Activated CD4-positive, alpha-beta T cell treated with anti-CD3 and anti-CD28 coated beads, Interleukin-2, amount 10 ng/mL, durations not matched to agents 7 days and 5 days (primary cell): ENCODE measurements at regions not wholly inside any gene's neighbourhood (a gene's known extent, or its start where the extent isn't known, plus 50 kb on each side); places are given as distances from the start of the nearest gene placed in this dataset.
"Not testable (repeated sequence)": the region's sequence is repeated elsewhere in the genome, so short reads cannot be mapped to it uniquely, and the experiment has no call there.

ENCODE experiments used
- CTCF ChIA-PET: fragments of 350-600 bp; sonication (Branson Sonifier 250); formaldehyde crosslinking; loops from one replicate; lab custom pipeline; 2021; ENCODE audit warnings: antibody characterized with exemption; lab: Charles Lee
- POLR2A ChIA-PET: fragments of 350-600 bp; sonication (Branson Sonifier 250); formaldehyde crosslinking; loops from one replicate; lab custom pipeline; 2021; ENCODE audit warnings: antibody characterized with exemption; lab: Charles Lee
- DNase-seq: peaks from one replicate; pipeline ENCODE4 v3.0.0-alpha.2; 2020
- H3K27ac Mint-ChIP-seq: one replicate; pipeline ENCODE4 v1.8.0; 2021; ENCODE audit warnings: mild to moderate bottlenecking, moderate library complexity, mixed read lengths
- H3K27me3 Mint-ChIP-seq: one replicate; pipeline ENCODE4 v1.8.0; 2021; ENCODE audit warnings: mixed read lengths
- H3K36me3 Mint-ChIP-seq: one replicate; pipeline ENCODE4 v1.8.0; 2021; ENCODE audit warnings: low read depth, mixed read lengths
- H3K4me1 Mint-ChIP-seq: one replicate; pipeline ENCODE4 v1.8.0; 2021; ENCODE audit warnings: mixed read lengths
- H3K4me3 Mint-ChIP-seq: one replicate; pipeline ENCODE4 v1.8.0; 2021; ENCODE audit warnings: mild to moderate bottlenecking, moderate library complexity, mixed read lengths
- H3K9me3 Mint-ChIP-seq: one replicate; pipeline ENCODE4 v1.8.0; 2021; ENCODE audit warnings: mixed read lengths

DNA sequence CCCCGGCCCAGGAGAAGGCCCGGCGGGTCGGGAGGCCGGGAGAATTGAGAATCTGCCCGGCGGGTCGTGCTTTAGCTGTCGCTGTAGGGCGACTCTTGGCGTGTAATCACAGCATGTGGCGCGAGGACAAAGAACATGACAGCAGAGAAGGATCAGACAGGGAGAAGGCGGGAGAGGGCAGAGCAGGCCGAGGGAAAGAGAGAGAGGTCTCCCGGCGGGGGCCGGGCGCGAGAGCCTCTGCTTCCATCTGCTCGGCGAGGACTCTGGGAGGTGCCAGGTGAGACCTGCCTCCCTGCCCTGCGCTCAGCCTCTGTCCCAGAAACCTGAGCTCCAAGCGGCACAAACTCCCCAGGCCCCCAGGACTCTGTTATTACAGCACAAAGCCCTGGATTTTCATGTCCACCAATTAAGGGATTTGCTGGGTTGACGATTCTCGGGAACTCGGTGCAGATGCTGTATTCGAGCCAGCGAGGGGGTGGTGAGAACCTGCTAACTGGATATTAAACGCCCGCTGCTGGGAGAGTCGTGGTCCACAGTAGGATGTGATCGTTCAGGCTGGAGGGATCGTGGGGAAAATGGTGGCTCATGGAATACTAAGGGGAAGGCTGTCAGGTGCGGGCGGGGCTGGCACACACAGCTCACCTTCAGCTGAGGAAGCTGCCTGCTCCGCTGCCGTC lies 172.0 kb upstream of the CIBAR2 start:
- CTCF ChIA-PET, result no interaction called here
- H3K27me3 Mint-ChIP-seq, result no peaks in the 10 kb centered on the region
- H3K27ac Mint-ChIP-seq, result no peak overlapping the region
- POLR2A ChIA-PET, result no interaction called here
- no peak for DNase-seq
- no peaks in the 10 kb centered on the region for H3K36me3 Mint-ChIP-seq
- H3K4me3 Mint-ChIP-seq, result no peak overlapping the region
- no peaks in the 10 kb centered on the region for H3K4me1 Mint-ChIP-seq
- no peaks in the 10 kb centered on the region for H3K9me3 Mint-ChIP-seq

DNA sequence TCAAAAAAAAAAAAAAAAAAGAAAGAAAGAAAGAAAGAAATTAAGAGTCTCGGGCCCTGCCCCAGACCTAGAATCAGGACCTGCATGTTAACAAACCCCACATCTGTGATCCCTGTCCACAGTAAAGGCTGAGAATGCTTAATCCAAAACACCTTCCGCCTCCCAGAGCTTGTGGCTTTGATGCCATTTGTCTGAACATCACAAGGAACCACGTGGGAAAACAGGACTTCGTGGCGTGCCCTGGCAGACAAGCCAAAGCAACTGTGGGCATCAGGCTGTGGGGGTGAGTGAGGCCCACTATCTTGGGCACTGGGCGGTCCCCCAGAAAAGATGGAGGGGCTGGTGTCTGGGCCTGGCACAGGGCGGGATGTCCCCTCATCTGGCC lies 173.4 kb upstream of the CIBAR2 start:
- Mint-ChIP-seq H3K27ac (no peak overlapping the region), H3K9me3 (no peaks in the 10 kb centered on the region), H3K4me1 (no peaks in the 10 kb centered on the region), H3K27me3 (no peaks in the 10 kb centered on the region), H3K36me3 (no peaks in the 10 kb centered on the region), H3K4me3 (no peak overlapping the region)
- ChIA-PET POLR2A (no interaction called here), CTCF (no interaction called here)
- DNase-seq, result no peak

- Mint-ChIP-seq H3K4me1 (no peaks in the 10 kb centered on the region), H3K27ac (no peak overlapping the region), H3K9me3 (no peaks in the 10 kb centered on the region), H3K27me3 (no peaks in the 10 kb centered on the region), H3K4me3 (no peak overlapping the region), H3K36me3 (no peaks in the 10 kb centered on the region)
- ChIA-PET CTCF (interaction anchor here (0.6 kb wide), 1 partner anchor 335 kb away, joined by 3 read pairs; no protein-coding TSS in a partner anchor), POLR2A (no interaction called here)
- DNase-seq, result no peak
These were observed 174.0 kb upstream of the CIBAR2 start for GRCh38 chr16:85286066-85286831.

GRCh38 chr16:85286951-85287814 lies 174.9 kb upstream of the CIBAR2 start:
- H3K4me3 Mint-ChIP-seq, result no peak overlapping the region
- CTCF ChIA-PET, result interaction anchor here (0.6 kb wide), 1 partner anchor 335 kb away, joined by 3 read pairs; no protein-coding TSS in a partner anchor
- no peaks in the 10 kb centered on the region for H3K36me3 Mint-ChIP-seq
- no peak overlapping the region for H3K27ac Mint-ChIP-seq
- POLR2A ChIA-PET, result no interaction called here
- H3K9me3 Mint-ChIP-seq, result no peaks in the 10 kb centered on the region
- no peaks in the 10 kb centered on the region for H3K4me1 Mint-ChIP-seq
- H3K27me3 Mint-ChIP-seq, result no peaks in the 10 kb centered on the region
- no peak for DNase-seq

DNA sequence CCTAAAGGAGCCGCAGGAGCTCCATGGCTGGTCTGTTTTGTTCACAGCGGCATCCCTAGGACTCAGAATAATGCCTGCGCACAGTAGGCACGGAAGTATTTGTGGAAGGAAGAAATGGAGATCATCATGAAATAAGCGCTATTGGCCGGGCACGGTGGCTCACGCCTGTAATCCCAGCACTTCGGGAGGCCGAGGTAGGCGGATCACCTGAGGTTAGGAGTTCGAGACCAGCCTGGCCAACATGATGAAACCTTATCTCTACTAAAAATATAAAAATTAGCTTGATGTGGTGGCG lies 175.5 kb upstream of the CIBAR2 start:
- H3K36me3 Mint-ChIP-seq, H3K27ac Mint-ChIP-seq, H3K9me3 Mint-ChIP-seq, DNase-seq, H3K4me1 Mint-ChIP-seq, H3K4me3 Mint-ChIP-seq, POLR2A ChIA-PET, H3K27me3 Mint-ChIP-seq: not testable (repeated sequence)
- CTCF ChIA-PET, result interaction anchor here (1.7 kb wide), 1 partner anchor 9 kb away, joined by 4 read pairs; no protein-coding TSS in a partner anchor

- no peak overlapping the region for H3K4me3 Mint-ChIP-seq
- CTCF ChIA-PET, result interaction anchor here (1.7 kb wide), 1 partner anchor 9 kb away, joined by 4 read pairs; no protein-coding TSS in a partner anchor
- DNase-seq, result no peak
- no peaks in the 10 kb centered on the region for H3K36me3 Mint-ChIP-seq
- no peak overlapping the region for H3K27ac Mint-ChIP-seq
- no peaks in the 10 kb centered on the region for H3K4me1 Mint-ChIP-seq
- POLR2A ChIA-PET, result no interaction called here
- H3K9me3 Mint-ChIP-seq, result no peaks in the 10 kb centered on the region
- H3K27me3 Mint-ChIP-seq, result no peaks in the 10 kb centered on the region
These were observed 176.1 kb upstream of the CIBAR2 start for GRCh38 chr16:85288341-85288868.

GRCh38 chr16:85288869-85289660 lies 176.8 kb upstream of the CIBAR2 start:
- no peak overlapping the region for H3K27ac Mint-ChIP-seq
- H3K27me3 Mint-ChIP-seq, result no peaks in the 10 kb centered on the region
- ChIA-PET POLR2A (no interaction called here), CTCF (interaction anchor here (1.7 kb wide), 1 partner anchor 8 kb away, joined by 4 read pairs; no protein-coding TSS in a partner anchor)
- H3K4me3 Mint-ChIP-seq, result no peak overlapping the region
- H3K9me3 Mint-ChIP-seq, result no peaks in the 10 kb centered on the region
- no peak for DNase-seq
- H3K36me3 Mint-ChIP-seq, result no peaks in the 10 kb centered on the region
- H3K4me1 Mint-ChIP-seq, result no peaks in the 10 kb centered on the region

- no peaks in the 10 kb centered on the region for H3K4me1 Mint-ChIP-seq
These were observed 177.7 kb upstream of the CIBAR2 start for GRCh38 chr16:85289760-85290625.

DNA sequence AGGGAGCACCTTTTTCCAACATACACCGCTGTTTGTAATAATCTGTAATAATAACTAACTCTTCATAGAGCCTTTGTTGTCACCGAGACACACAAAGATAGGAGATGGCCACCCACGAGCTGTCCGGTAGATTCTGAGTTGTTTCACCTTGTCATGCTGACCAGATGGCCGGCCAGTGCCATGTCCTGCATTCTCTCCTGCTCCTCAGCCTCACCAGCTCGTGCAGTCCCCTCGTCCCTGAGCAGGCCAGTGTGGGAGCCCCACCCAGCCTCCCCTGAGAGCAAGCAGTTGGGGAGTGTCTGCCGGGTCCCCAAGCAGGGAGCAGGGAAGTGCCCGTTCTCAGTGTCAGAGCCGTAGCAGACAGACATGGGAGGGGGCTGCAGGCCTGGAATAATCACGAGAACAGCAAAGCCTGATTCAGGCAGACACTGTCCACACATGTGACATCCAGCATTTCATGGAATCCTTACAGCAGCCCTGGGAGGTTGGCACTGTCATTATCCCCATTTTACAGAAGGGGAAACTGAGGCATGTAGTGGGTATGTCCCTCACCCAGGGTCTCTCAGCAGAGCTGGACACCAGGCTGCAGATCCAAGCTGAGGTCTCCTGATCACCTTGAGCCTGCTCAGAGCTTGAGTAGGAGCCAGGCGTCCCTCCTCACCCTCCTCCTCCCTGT lies 178.5 kb upstream of the CIBAR2 start:
- H3K9me3 Mint-ChIP-seq, result no peaks in the 10 kb centered on the region
- H3K4me1 Mint-ChIP-seq, result no peaks in the 10 kb centered on the region
- no peak overlapping the region for H3K4me3 Mint-ChIP-seq
- no peaks in the 10 kb centered on the region for H3K36me3 Mint-ChIP-seq
- H3K27ac Mint-ChIP-seq, result no peak overlapping the region
- no peak for DNase-seq
- H3K27me3 Mint-ChIP-seq, result peaks cover 2% of the 10 kb centered on the region
- CTCF ChIA-PET, result no interaction called here
- POLR2A ChIA-PET, result no interaction called here

More at GRCh38 chr16:85289760-85290625, 177.7 kb upstream of the CIBAR2 start:
- DNase-seq, result no peak
- H3K9me3 Mint-ChIP-seq, result no peaks in the 10 kb centered on the region
- H3K27ac Mint-ChIP-seq, result no peak overlapping the region
- no peaks in the 10 kb centered on the region for H3K36me3 Mint-ChIP-seq
- H3K4me3 Mint-ChIP-seq, result no peak overlapping the region
- H3K27me3 Mint-ChIP-seq, result peaks cover 2% of the 10 kb centered on the region
- ChIA-PET POLR2A (no interaction called here), CTCF (no interaction called here)

GRCh38 chr16:85291302-85292148 lies 179.3 kb upstream of the CIBAR2 start:
- POLR2A ChIA-PET, result no interaction called here
- Mint-ChIP-seq H3K36me3 (no peaks in the 10 kb centered on the region), H3K27me3 (peaks cover 2% of the 10 kb centered on the region), H3K4me1 (no peaks in the 10 kb centered on the region), H3K4me3 (no peak overlapping the region), H3K9me3 (no peaks in the 10 kb centered on the region), H3K27ac (no peak overlapping the region)
- no peak for DNase-seq
- CTCF ChIA-PET, result no interaction called here
